GM19372 (cell line): ENCODE measurements at regions not wholly inside any gene's neighbourhood (a gene's known extent, or its start where the extent isn't known, plus 50 kb on each side); places are given as distances from the start of the nearest gene placed in this dataset.

Experiments
- ATAC-seq: cut with Tn5 transposase; IDR thresholded peaks from one replicate; pipeline ENCODE4 v1.9.1; 2021; ENCODE audit warnings: mild to moderate bottlenecking, low read depth, moderate library complexity; ENCODE audit not compliant: unreplicated experiment

DNA sequence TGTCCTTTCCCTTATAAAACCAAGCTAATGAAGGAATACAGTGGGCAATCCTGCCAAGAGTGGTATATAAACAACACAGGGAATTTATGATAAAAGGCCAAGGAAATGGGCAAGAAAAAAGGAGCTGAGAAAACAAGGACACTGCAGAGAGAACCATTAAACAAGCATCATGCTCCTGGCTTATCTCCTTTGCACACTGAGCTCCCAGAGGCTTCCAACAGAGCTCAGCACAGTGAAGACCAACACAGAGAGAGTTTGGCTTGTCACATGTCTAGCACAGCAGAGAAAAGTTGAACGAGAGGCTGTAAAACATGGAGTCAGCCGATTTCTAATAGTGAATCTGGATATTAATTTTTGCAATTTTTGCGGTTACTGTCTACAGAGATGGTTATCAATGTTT, 68.0 kb upstream of the KLF7 start:
- no peak for ATAC-seq

DNA sequence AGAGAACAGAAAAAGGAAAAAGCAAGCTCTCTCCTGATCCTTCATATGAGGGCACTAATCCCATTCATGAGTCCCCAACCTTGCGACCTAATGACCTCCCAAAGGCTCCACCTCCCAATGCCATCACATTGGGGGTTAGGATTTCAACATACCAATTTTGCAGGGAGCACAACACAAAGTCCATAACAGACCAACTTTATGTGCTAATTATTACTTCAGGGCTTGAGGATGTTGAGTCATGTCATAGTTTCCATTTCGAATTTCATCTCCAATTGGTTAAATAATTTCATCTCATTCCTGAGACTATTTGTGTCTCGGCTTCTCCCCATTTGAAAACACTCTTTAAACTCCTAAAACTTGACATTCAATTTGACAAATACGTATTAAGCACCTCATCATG, 69.9 kb upstream of the KLF7 start:
- no peak for ATAC-seq

DNA sequence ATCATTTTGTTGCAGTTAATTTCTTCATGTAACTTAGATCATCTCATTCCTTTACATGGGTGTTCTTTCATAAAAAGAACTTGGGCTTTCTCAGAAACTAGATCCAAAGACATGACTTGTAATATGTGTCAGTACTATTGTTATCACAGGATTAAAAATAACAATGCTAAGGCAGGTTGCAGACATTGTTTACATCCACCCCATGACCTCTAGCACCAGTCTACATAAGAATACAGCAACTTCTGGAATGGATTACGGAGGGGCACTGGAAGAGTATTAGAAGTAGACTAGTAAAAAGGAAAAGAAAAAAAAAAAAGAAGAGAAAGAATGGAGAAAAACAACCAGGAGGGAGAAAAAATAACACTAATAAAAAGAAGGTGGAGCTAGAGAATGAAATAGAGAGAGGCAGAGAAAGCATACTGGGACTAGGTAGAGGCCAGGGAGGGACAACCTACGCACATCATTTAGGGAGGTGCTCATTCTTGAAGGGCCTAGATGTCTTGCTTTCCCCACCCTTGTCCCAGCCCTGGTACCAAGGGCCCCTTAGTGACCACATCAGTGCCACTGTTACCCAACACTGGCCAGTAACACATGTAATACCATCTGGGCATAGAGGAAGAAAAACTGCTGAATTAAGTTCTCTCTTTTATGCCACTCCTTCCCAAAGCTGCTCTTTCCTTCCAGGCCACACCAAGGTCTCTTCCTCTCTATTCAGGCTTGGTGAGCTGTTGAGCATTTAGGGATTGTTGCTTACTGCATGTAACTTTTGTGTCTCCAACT, 70.6 kb upstream of the KLF7 start:
- no peak for ATAC-seq

DNA sequence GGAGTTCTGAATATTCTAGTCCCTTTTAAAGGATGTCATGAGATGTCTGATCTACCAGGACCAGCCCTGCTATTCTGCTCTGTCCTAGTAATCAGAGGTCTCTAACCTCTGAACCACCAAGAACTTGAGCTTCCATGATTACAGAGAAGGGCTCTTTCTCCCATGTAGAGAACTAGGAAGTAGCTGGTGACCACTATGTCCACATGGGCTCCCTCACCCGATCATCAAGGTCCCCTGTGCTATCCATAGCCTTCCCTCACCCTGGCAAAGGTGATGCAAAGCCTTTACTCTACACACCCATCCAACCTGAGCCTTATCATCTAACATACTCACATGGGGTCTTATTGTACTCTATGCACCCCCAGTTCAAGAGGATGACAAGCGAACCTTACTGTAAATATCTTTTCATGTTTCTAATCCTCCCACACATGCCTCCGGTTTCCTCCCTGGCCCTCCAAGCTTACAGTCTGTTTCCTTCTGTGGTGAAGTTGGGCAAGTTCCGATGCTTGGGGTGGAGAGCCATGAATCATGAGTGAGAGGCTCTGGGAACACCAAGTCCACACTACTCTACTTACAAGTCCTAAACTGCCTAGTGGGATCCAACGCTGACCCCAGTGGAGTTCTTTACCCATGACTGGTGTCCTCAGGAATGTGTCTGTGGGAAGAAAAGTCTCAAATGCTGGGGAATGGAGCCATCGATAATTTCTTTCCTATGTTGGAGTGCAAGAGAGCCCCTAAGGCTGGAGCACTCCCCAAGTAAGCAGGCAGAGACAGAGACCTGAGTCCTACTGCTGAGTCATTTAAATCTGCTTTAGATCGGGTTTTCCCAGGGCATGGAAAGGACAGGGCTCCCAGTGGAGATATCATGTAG, 73.3 kb upstream of the KLF7 start:
- ATAC-seq, result no peak

DNA sequence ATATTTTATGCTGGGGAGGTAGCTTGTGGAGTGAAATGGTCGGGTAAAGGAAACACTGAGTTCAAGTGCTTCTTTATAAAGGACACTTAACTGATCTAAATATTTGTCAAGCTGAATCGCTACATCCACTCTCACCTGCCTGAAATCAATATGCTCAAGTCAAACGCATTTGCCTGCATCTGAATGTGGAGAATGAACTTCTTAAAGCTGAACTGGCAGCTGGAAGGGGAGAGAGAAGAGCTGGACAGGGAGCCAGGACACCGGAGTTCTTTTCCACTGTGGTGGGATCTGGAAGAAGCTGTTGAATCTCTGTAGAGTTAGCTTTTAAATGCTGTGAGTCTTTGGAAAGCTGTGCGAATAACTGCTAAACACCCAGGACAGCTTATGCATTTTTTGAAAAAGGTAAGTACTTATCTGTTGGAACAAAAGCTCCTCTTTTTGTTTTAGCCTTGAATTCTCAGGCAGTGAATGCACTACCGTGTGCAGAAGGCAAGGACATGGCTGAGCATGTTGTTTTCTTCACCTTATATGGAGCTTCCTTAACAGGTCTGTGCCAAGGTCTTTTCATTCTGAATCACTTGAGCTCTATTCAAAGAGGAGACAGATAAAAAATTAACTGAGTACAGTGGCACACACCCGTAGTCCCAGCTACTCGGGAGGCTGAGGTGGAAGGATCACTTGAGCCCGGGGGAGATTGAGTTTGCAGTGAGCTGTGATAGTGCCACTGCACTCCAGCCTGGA, 74.2 kb upstream of the KLF7 start:
- no peak for ATAC-seq

DNA sequence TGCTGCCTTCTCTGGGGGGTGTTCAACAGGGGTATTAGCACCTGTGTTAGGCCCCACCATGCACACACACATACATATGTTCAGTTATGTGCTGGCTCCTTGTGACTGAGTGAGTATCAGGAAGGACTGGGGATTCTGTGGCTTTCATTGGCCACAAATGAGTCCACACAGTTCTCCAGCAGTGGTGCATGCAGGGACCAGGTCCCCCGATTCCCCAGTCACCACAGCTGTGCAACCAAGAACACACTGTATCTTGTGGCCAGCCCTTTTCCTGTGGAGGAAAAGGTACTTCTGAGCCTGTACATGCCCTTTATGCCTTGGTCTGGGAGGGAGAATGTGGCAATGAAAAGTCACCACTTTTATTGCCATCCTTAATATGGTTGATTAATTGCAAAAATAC, 74.9 kb upstream of the KLF7 start:
- ATAC-seq, result no peak

DNA sequence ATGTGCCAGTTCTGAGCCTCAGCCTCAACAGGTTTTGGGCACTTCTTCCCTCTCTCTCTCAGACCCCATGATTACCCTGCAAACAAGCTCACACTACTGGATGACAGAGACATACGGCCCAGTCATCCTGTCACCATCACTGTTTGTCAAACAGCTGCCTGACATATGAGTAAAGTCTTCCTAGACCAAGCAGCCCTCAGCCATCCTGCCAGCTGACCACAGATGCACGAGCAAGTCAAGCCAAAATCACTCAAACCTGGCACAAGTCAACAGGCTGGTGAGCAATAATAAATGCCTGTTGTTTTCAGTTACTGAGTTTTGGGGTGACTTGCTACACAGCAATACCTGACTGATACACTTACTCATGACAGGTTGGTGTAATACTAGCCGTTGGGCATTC, 75.5 kb upstream of the KLF7 start:
- no peak for ATAC-seq

DNA sequence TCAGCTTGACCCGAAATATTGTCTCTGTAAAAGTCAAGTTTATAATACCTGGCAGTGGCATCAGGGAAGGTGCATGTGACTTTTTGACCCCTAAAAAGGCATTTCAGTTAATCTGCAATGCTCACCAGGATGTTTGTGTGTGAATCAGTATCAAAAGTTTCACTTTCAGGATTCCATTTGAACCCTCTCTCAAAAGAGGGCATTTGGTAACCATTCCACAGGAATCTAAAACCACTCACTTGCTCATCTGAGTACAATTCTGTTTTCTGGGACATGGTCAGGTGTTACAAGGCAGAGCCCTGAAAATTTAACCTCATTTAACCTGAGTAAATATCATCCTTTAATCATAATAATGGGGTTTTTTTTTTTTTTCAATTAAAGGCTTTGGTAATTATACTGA, 77.9 kb upstream of the KLF7 start:
- no peak for ATAC-seq

DNA sequence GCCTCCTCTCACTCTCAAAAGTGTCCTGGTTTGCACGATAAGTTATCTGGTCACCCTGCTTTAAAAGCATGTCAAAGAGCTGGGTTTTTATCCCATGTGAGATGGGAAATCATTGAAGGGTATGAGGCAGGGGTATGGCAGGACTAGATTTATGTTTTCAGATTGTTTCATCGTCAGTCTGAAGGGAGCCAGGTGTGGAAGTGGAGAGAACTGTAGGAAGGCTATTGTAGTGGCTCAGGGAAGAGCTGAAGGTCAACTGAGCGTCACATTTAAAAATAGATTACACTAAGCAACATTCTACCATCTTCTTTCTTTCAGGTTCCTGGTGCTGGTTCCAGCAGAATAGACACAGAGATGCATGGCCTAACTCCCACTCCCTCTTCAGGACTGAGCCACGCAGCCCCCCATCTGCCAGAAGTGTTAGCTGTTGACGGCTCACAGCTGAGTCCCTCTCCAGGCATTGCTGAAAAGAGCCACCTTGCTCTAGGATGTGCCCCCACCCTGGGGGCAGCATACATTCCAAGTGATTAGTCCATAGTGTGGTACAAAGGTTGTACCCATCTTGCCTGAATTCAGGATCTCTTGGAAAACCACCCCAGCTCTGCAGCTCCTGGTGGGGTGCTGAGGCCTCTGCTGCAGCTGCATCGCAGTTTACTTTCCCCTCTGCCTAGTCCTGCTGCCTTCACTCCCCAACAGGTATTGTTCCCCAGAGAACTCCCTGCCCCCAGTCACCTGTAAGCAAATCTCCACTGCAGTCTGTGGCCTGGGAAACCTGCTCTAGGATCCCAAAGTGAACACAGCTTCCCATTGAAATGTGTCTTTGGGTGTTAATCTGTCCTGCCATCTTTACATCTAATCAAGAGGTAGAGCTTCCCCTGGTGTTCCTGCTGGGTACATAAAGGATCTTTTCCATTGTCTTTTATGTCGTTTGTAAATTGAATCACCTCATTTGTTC, 79.5 kb upstream of the KLF7 start:
- ATAC-seq, result no peak

DNA sequence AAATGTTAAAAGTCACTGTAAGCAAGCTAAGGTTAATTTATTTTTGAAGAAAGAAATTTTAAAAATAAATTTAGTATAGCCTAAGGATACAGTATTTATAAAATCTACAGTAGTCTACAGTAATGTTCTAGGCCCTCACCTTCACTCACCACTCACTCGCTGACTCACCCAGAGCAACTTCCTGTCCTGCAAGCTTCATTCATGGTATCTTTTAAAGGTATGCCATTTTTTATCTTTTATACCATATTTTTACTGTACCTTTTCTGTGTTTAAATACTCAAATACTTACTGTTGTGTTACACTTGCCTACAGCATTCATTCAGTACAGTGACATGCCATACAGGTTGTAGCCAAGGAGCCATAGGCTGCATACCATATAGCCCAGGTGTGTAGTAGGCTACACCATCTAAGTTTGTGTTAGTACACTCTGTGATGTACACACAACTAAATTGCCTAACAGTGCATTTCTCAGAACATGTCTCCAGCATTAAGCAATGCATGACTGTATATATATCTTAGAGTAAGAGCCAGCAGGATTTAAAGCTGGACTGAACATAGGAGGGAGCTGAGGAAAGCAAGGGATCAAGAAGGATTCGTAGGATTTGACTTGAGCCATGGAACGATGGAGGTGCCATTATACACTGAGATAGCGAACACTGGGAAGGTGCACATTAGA, 83.1 kb upstream of the KLF7 start:
- ATAC-seq, result no peak

DNA sequence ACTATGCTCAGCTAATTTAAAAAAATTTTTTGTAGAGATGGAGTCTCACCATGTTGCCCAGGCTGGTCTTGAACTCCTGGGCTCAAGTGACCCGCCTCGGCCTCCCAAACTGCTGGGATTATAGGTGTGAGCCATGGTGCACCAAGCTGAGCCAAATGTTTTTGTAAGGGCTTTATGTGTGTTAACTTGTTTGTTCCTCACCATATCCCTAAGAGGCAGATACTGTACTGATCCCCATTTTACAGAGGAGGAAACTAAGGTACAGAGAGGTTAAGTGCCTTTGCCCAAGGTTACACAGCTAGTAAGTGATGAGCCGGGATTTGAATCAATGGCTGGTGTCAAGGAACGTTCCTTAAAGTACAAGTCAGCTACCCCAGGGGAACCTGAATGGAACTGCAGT, 85.3 kb upstream of the KLF7 start:
- ATAC-seq, result no peak

DNA sequence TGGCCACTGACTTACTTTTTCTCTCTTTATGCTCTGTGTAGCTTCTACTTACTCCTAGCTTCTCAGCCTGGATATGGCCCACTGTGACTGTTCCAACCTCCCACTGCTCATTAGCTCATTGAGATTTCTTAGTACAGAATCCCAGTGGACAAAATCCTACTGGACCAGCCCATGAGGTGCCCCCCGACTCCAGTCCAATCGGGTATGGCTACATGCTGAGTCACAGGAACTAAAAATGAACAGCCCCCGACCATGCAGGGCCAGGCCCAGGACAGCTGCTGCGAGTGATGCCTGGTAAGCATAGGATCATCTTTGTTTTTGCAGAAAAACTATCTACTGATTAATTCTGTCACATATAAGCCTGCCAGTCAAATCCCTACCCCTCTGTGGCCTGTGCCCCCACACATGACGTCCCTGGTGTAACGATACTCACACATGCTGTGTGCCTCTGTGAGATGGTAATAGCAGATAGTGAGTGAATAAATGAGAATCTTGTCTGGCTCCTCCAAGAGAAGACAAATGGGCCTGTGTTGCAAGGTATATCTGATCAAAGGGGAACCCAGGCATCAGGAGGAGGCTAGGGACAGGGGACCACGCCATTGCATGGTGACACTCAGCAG, 85.9 kb upstream of the KLF7 start:
- ATAC-seq, result no peak

DNA sequence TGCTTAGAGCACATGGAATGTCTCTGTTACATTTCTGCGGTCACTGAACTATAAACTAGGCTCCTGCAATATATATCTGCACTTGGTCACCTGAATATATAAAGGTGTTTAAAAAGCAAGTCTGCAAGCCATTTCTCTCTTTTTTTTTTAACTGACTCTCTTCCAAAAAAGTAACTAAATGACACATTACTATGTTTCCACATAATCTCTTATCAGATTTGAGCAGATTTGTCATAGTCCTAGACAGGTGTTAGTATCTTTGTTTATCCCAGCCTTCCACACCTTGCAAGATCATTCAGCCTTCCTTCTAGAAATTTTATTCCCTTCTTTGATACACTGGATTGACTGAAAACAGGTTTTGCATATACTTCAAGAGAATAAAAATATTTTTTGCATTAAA, 86.7 kb upstream of the KLF7 start:
- no peak for ATAC-seq

DNA sequence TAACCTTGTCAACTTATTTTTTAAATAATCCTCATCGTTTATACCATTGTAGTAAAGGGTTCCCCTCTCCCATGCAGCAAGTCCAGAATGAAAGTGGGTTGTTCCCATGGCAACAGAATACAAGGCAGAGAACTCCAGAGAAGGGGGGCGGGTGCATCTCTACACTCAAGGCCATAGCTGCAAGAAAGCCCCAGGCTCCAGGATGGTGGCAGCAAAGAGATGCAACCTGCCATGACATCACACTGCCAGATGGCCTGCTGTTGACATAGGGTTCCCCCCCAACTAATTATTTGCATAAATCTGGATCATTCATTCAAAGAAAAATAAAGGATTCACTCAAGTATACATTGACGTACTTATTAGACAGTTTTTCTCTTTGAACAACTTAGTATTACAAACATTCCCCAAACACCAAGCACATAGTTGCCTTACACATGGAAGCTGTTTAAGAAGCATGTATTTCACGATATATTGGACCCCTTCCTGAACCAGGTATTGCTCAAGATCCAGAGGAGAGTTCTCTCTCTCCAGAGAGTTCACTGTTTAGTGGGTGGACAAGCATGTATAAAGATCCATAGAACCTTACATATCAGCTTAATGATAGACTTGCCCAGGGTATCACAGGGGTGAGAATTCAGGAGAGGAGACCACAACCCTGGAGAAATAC, 87.4 kb upstream of the KLF7 start:
- ATAC-seq, result no peak

DNA sequence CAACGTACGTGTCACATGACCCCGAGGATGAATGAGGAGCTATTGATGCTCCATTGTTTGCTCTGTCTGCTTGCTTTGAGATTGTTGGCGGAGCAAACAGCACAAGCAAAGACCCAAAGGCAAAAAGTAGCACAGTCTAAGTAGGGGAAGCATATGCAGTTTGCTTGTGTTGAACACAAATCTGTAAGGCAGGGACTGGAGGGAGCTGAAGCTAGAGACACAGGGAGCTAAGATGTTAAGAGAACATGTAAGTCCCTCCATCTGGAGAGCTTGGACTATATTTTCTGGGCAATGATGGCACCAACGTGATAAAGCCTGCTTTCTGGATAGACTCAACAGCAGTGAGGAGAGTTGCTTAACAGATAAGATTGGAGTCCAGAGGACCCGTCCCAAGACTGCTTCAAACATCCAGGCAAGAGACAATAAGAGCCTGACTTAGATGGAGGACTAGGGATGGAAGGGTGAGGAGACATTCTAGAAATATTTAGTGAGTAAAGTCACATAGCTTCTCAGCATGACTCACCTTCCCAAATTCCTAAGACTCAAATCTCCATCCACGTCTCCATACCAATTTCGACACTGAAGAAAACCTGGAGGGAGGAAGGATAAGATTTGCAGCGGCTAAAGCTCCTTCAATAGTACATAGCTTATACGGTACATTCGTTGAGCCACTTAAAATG, 88.1 kb upstream of the KLF7 start:
- ATAC-seq, result no peak

DNA sequence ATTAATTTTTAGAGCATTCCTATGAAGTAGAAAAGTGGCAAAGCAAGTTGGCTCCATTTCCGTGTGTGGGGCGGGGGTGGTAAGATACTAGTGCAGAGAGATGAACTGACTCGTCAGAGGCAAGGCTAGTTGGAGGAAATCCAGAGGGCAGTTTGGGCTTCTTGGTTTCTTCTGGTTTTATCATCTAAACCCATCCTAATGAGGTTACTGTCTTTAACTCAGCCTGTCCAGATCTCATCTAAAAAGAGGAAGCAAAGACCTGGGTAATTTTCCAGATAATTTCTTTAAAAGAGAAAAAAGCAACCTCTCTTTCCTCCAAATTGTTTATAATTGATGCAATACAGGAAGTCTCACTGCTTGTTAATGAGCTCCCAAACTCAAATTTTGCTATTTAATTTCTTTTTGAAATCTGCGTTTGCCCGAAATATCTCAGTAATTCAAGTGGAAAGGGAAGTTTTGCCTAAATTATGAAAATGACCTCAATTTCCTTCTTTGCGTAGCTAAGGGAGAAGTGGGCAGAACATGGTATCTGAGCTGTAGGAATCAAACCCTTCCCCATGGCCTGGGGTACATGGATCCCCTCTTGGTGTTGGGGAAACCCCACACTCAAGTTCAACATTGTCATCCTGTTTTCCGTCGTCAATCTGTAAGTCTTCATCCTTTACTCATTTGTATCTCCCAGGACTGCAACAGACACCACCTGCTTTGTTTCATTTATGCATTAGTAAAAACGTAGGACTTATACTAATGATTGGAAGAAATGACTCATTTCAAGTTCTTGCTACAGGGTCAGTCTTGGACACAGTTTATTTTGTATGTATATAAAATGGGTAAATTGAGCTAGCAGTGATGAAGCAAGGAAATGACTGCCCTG, 89.1 kb upstream of the KLF7 start:
- no peak for ATAC-seq
